SK-N-MC (cell line): ENCODE measurements at regions not wholly inside any gene's neighbourhood (a gene's known extent, or its start where the extent isn't known, plus 50 kb on each side); places are given as distances from the start of the nearest gene placed in this dataset.

Experiments
- DNase-seq: peaks from one replicate; pipeline ENCODE4 v3.0.0-alpha.2; 2011; ENCODE audit warnings: low read depth, low spot score
- H3K27ac ChIP-seq: fragments of 200-600 bp; sonication (generic); 2 replicates; pipeline ENCODE4 v1.5.1; 2016; ENCODE audit warnings: mixed run types
- H3K36me3 ChIP-seq: fragments of 200-600 bp; sonication (generic); 2 replicates; pipeline ENCODE4 v1.6.1; 2017; ENCODE audit warnings: antibody characterized with exemption, low read length, mixed read lengths; ENCODE audit not compliant: insufficient read depth
- H3K4me3 ChIP-seq: fragments of 200-600 bp; sonication (generic); 2 replicates; pipeline ENCODE4 v1.5.1; 2016
- H3K9ac ChIP-seq: fragments of 200-600 bp; sonication (generic); 2 replicates; pipeline ENCODE4 v1.8.0; 2017; ENCODE audit warnings: mixed run types, mixed read lengths; ENCODE audit not compliant: insufficient read length
- H3K9me3 ChIP-seq: fragments of 200-600 bp; sonication (generic); 2 replicates; pipeline ENCODE4 v1.6.1; 2017; ENCODE audit warnings: low read depth, mild to moderate bottlenecking, antibody characterized with exemption, low read length, moderate library complexity, mixed read lengths
- EZH2 ChIP-seq: fragments of 200-600 bp; sonication (generic); IDR thresholded peaks from one replicate; pipeline ENCODE4 v1.6.1; 2017; ENCODE audit warnings: antibody characterized with exemption
- FOXP2 ChIP-seq: optimal IDR thresholded peaks from 2 replicates; pipeline ENCODE3; 2011; ENCODE audit warnings: mild to moderate bottlenecking, moderate library complexity; ENCODE audit not compliant: insufficient read depth; ENCODE audit errors: extremely low read length, control extremely low read depth
- POLR2AphosphoS5 ChIP-seq: IDR thresholded peaks from 2 replicates; pipeline ENCODE4 v1.6.1; 2012; ENCODE audit warnings: mild to moderate bottlenecking, low read depth, low read length, borderline replicate concordance

DNA sequence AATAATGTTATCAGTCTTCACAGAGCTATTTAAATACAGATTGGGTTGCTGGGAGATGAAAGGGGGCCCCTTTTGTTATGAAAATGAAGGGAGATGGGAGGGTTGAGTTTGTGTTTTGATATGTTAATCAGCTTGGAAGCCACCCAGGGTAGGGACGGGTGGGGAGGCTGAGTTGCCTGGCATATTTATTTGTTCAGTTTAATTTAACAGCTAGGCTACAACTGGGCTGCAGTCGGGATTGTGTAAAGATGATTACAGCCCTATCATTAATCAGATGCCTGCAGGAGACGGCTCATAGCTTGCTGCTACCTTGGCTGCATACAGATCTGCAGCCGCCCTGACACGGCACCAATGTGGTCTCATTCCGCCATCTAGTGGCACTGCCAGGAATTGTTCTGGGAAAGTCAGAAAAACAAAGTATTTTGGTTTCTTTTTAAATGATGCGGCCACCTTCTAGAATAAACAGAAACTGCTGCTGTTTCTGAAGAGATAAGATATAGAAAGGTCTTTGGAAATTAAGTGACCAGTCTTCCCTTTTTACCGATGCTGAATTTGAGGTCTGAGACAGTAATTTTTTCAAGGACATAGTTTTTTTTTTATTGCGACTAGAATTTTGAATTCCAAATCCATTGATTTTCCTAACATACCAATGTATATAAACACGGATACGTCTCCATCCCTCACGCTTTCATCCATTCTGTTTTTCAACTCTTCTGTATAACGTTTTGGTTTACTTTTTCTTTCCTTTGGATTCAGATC, 458.0 kb upstream of the ASIC2 start:
- Histone ChIP-seq H3K9me3 (no peaks in the 10 kb centered on the region), H3K4me3 (peak overlapping the region; percentile 72), H3K9ac (peak overlapping the region; percentile 48), H3K36me3 (no peaks in the 10 kb centered on the region), H3K27ac (no peak overlapping the region)
- TF ChIP-seq FOXP2 (no peak), POLR2AphosphoS5 (no peak), EZH2 (no peak)
- DNase-seq, result peak; percentile 72

GRCh38 chr17:33751702-33752065, 458.6 kb upstream of the ASIC2 start:
- Histone ChIP-seq H3K27ac (no peak overlapping the region), H3K9me3 (no peaks in the 10 kb centered on the region), H3K36me3 (no peaks in the 10 kb centered on the region), H3K9ac (peak overlapping the region; percentile 48), H3K4me3 (peak overlapping the region; percentile 72)
- TF ChIP-seq POLR2AphosphoS5 (no peak), FOXP2 (no peak), EZH2 (no peak)
- DNase-seq, result no peak

- DNase-seq, result no peak
- TF ChIP-seq EZH2 (no peak), FOXP2 (no peak), POLR2AphosphoS5 (no peak)
These were observed 460.4 kb upstream of the ASIC2 start for GRCh38 chr17:33753452-33753851.

DNA sequence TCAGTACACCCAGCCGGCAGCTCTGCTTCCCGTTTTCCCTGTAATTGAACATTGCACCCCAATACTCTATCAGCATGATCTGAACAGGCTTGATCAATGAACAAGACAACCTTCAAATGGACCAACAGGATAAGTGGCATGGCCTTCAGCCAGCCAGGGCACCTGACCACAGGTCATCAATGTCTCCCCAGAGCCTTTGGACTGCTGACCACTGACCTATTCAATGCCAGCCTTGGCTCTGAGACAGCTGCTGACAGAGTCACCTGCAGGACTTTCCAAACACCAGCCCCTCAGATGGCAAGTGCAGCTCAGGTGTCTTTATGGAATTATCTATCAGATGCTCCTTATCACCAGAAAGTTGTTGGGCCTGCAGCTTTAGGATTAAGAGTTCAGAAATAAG, 462.9 kb upstream of the ASIC2 start:
- no peaks in the 10 kb centered on the region for H3K9me3 ChIP-seq
- no peak overlapping the region for H3K9ac ChIP-seq
- no peak for TF ChIP-seq FOXP2
- TF ChIP-seq POLR2AphosphoS5, result no peak
- no peak for TF ChIP-seq EZH2
- DNase-seq, result no peak
- H3K27ac ChIP-seq, result no peak overlapping the region
- no peak overlapping the region for H3K4me3 ChIP-seq
- H3K36me3 ChIP-seq, result no peaks in the 10 kb centered on the region

More at GRCh38 chr17:33753452-33753851, 460.4 kb upstream of the ASIC2 start:
- Histone ChIP-seq H3K4me3 (no peak overlapping the region), H3K27ac (no peak overlapping the region), H3K9ac (no peak overlapping the region), H3K36me3 (no peaks in the 10 kb centered on the region), H3K9me3 (no peaks in the 10 kb centered on the region)

DNA sequence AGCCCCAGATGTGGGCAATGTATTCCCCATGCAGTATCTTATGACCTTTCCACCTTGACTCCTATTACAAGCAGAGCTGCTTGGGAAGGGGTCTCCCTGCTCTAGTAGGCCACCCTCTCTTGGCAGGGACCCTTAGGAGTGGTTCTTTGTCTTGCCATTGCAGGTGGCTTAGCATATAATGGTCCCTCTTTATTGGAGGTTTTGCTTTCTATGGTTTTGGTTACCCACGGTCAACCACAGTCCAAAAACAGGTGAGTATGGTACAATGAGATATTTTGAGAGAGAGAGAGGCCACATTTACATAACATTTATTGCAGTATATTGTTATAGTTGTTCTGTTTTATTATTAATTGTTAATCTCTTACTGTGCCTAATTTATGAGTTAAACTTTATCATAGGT, 472.8 kb upstream of the ASIC2 start:
- H3K36me3 ChIP-seq, result no peaks in the 10 kb centered on the region

GRCh38 chr17:33766721-33767120, 473.6 kb upstream of the ASIC2 start:
- no peaks in the 10 kb centered on the region for H3K9me3 ChIP-seq

More for the DNA sequence above, 472.8 kb upstream of the ASIC2 start:
- no peak for DNase-seq
- H3K9ac ChIP-seq, result no peak overlapping the region
- H3K9me3 ChIP-seq, result no peaks in the 10 kb centered on the region
- no peak overlapping the region for H3K4me3 ChIP-seq
- H3K27ac ChIP-seq, result no peak overlapping the region
- no peak for TF ChIP-seq FOXP2
- TF ChIP-seq POLR2AphosphoS5, result no peak
- TF ChIP-seq EZH2, result no peak

DNA sequence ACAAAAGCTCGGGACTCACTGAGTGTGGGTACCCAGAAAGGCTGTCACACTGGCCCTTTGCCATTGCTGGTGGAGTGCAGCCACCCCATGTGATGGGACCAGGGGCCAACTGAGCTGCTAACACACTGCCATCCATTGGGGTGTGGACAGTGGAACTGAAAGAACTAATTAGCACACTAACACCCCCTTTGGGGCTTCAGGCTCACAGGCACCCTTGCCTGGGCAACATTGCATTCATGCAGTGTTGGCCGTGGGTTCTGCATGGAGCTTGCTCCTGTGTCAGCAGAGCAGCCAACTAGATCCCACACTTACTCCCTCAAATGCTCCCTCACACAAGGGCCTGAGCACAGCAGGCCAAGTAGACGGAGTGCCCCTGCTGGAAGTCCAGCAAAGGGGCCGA, 476.0 kb upstream of the ASIC2 start:
- Histone ChIP-seq H3K9ac (no peak overlapping the region), H3K36me3 (no peaks in the 10 kb centered on the region), H3K27ac (no peak overlapping the region), H3K9me3 (no peaks in the 10 kb centered on the region), H3K4me3 (no peak overlapping the region)
- no peak for DNase-seq
- TF ChIP-seq POLR2AphosphoS5 (no peak), FOXP2 (no peak), EZH2 (no peak)

More at GRCh38 chr17:33766721-33767120, 473.6 kb upstream of the ASIC2 start:
- H3K9ac ChIP-seq, result no peak overlapping the region
- H3K4me3 ChIP-seq, result no peak overlapping the region
- no peaks in the 10 kb centered on the region for H3K36me3 ChIP-seq
- no peak for DNase-seq
- no peak overlapping the region for H3K27ac ChIP-seq
- TF ChIP-seq POLR2AphosphoS5, result no peak
- no peak for TF ChIP-seq EZH2
- no peak for TF ChIP-seq FOXP2

DNA sequence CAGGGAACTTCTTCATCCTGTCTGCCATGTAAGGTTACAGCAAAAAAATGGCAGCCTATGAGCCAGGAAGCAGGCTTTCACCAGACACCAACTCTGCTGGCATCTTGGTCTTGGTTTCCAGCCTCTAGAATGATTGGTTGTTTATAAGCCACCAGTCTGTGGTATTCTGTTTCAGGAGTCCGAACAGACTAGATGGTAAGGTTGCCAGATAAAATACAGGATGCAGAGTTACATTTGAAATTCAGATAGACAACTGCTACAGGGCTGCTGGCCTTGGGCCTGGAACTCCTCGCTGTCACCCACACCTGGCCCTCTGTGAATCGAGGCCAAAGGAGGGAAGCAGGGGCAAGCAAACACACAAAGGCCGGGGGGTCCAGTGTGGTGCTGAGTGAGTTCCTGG, 478.8 kb upstream of the CCL2 start:
- DNase-seq, result no peak
- no peak for TF ChIP-seq EZH2
- TF ChIP-seq POLR2AphosphoS5, result no peak
- TF ChIP-seq FOXP2, result no peak
- Histone ChIP-seq H3K4me3 (no peak overlapping the region), H3K9me3 (no peaks in the 10 kb centered on the region), H3K27ac (no peak overlapping the region), H3K36me3 (no peaks in the 10 kb centered on the region), H3K9ac (no peak overlapping the region)

DNA sequence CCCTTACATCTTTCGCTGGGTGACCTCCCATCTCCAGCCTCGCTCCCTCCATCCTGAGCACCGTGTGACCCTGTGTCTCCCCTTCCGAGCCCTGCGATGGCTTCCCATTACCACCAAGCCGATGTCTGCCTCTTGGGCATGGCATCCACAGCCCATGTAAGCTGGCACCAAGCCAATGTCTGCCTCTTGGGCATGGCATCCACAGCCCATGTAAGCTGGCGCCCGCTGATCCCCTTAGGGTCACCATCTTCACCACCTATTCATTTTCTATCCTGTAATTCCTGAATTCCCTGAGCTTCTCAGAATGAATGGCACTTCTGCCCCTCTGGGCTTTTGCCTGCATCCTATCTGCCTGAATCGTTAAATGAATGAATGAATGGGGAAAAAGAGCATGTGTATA, 478.2 kb upstream of the CCL2 start:
- H3K27ac ChIP-seq, result no peak overlapping the region
- no peak overlapping the region for H3K4me3 ChIP-seq
- no peak overlapping the region for H3K9ac ChIP-seq
- H3K9me3 ChIP-seq, result no peaks in the 10 kb centered on the region
- TF ChIP-seq FOXP2 (no peak), EZH2 (no peak), POLR2AphosphoS5 (no peak)
- DNase-seq, result no peak
- no peaks in the 10 kb centered on the region for H3K36me3 ChIP-seq
